ENCODE measurements at regions not wholly inside any gene's neighbourhood (a gene's known extent, or its start where the extent isn't known, plus 50 kb on each side); places are given as distances from the start of the nearest gene placed in this dataset.

- TF ChIP-seq, protein P1, sequence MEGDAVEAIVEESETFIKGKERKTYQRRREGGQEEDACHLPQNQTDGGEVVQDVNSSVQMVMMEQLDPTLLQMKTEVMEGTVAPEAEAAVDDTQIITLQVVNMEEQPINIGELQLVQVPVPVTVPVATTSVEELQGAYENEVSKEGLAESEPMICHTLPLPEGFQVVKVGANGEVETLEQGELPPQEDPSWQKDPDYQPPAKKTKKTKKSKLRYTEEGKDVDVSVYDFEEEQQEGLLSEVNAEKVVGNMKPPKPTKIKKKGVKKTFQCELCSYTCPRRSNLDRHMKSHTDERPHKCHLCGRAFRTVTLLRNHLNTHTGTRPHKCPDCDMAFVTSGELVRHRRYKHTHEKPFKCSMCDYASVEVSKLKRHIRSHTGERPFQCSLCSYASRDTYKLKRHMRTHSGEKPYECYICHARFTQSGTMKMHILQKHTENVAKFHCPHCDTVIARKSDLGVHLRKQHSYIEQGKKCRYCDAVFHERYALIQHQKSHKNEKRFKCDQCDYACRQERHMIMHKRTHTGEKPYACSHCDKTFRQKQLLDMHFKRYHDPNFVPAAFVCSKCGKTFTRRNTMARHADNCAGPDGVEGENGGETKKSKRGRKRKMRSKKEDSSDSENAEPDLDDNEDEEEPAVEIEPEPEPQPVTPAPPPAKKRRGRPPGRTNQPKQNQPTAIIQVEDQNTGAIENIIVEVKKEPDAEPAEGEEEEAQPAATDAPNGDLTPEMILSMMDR (IDR thresholded peaks at IDR 0.05; ENCODE audit: borderline replicate concordance, extremely low read depth, low read length, poor library complexity, severe bottlenecking), result no peak
- no peak for TF ChIP-seq EZH2 (IDR thresholded peaks at IDR 0.05; ENCODE audit: borderline replicate concordance, low read depth, low read length, severe bottlenecking)
Observed at GRCh38 chr11:69923641-69924307, 104.6 kb upstream of the FGF3 start.

All from DND-41 (cell line).